ENCODE measurements at regions not wholly inside any gene's neighbourhood (a gene's known extent, or its start where the extent isn't known, plus 50 kb on each side); places are given as distances from the start of the nearest gene placed in this dataset.
"Not testable (repeated sequence)": the region's sequence is repeated elsewhere in the genome, so short reads cannot be mapped to it uniquely, and the experiment has no call there.

GRCh38 chr1:119191325-119191724 is 50.9 kb upstream of the WARS2 start:
- Mint-ChIP-seq H3K36me3 (ENCODE audit: low read depth) (peaks cover 2% of the 10 kb centered on the region), H3K4me1 (ENCODE audit: low read depth) (no peaks in the 10 kb centered on the region)

GRCh38 chr1:119204197-119204960 is 63.9 kb upstream of the WARS2 start:
- no peaks in the 10 kb centered on the region for H3K36me3 Mint-ChIP-seq (ENCODE audit: low read depth)

More at GRCh38 chr1:119191325-119191724, 50.9 kb upstream of the WARS2 start:
- Mint-ChIP-seq H3K9me3 (no peaks in the 10 kb centered on the region), H3K27ac (no peak overlapping the region), H3K27me3 (ENCODE audit: insufficient read depth) (no peaks in the 10 kb centered on the region), H3K4me3 (no peak overlapping the region)
- DNase-seq (ENCODE audit: low spot score), result no peak
- intact Hi-C loops (cut with micrococcal nuclease), result no loop called here

GRCh38 chr1:119204961-119205357 is 64.5 kb upstream of the WARS2 start:
- Mint-ChIP-seq H3K9me3 (no peaks in the 10 kb centered on the region), H3K36me3 (ENCODE audit: low read depth) (no peaks in the 10 kb centered on the region), H3K4me3 (no peak overlapping the region), H3K4me1 (ENCODE audit: low read depth) (no peaks in the 10 kb centered on the region), H3K27me3 (ENCODE audit: insufficient read depth) (no peaks in the 10 kb centered on the region), H3K27ac (no peak overlapping the region)
- intact Hi-C loops (cut with micrococcal nuclease), result no loop called here
- DNase-seq (ENCODE audit: low spot score), result no peak

More at GRCh38 chr1:119204197-119204960, 63.9 kb upstream of the WARS2 start:
- intact Hi-C loops (cut with micrococcal nuclease), result no loop called here
- no peaks in the 10 kb centered on the region for H3K9me3 Mint-ChIP-seq
- no peak for DNase-seq (ENCODE audit: low spot score)
- H3K4me3 Mint-ChIP-seq, result no peak overlapping the region
- no peaks in the 10 kb centered on the region for H3K27me3 Mint-ChIP-seq (ENCODE audit: insufficient read depth)
- H3K4me1 Mint-ChIP-seq (ENCODE audit: low read depth), result no peaks in the 10 kb centered on the region
- no peak overlapping the region for H3K27ac Mint-ChIP-seq

GRCh38 chr1:119209061-119209460 is 68.6 kb upstream of the WARS2 start:
- no peak overlapping the region for H3K27ac Mint-ChIP-seq
- no peaks in the 10 kb centered on the region for H3K27me3 Mint-ChIP-seq (ENCODE audit: insufficient read depth)
- H3K4me1 Mint-ChIP-seq (ENCODE audit: low read depth), result no peaks in the 10 kb centered on the region
- no peaks in the 10 kb centered on the region for H3K36me3 Mint-ChIP-seq (ENCODE audit: low read depth)
- no peak for DNase-seq (ENCODE audit: low spot score)
- intact Hi-C loops (cut with micrococcal nuclease), result no loop called here
- no peaks in the 10 kb centered on the region for H3K9me3 Mint-ChIP-seq
- H3K4me3 Mint-ChIP-seq, result no peak overlapping the region

- H3K4me1 Mint-ChIP-seq (ENCODE audit: low read depth), result no peaks in the 10 kb centered on the region
- H3K27ac Mint-ChIP-seq, result no peak overlapping the region
- no peak overlapping the region for H3K4me3 Mint-ChIP-seq
- no peaks in the 10 kb centered on the region for H3K9me3 Mint-ChIP-seq
- H3K27me3 Mint-ChIP-seq (ENCODE audit: insufficient read depth), result no peaks in the 10 kb centered on the region
- intact Hi-C loops (cut with micrococcal nuclease), result no loop called here
- H3K36me3 Mint-ChIP-seq (ENCODE audit: low read depth), result no peaks in the 10 kb centered on the region
- no peak for DNase-seq (ENCODE audit: low spot score)
These were observed 69.3 kb upstream of the WARS2 start for GRCh38 chr1:119209596-119210295.

GRCh38 chr1:119210296-119210649 is 69.8 kb upstream of the WARS2 start:
- Mint-ChIP-seq H3K4me1 (ENCODE audit: low read depth) (no peaks in the 10 kb centered on the region), H3K27ac (no peak overlapping the region), H3K4me3 (no peak overlapping the region), H3K27me3 (ENCODE audit: insufficient read depth) (no peaks in the 10 kb centered on the region), H3K36me3 (ENCODE audit: low read depth) (no peaks in the 10 kb centered on the region), H3K9me3 (no peaks in the 10 kb centered on the region)
- no peak for DNase-seq (ENCODE audit: low spot score)
- intact Hi-C loops (cut with micrococcal nuclease), result no loop called here

- intact Hi-C loops (cut with micrococcal nuclease); DNase-seq (ENCODE audit: low spot score); H3K9me3 Mint-ChIP-seq; H3K27me3 Mint-ChIP-seq (ENCODE audit: insufficient read depth); H3K27ac Mint-ChIP-seq; H3K36me3 Mint-ChIP-seq (ENCODE audit: low read depth); H3K4me3 Mint-ChIP-seq; H3K4me1 Mint-ChIP-seq (ENCODE audit: low read depth): not testable (repeated sequence)
These were observed 72.8 kb upstream of the WARS2 start for GRCh38 chr1:119213213-119213612.

GRCh38 chr1:119214961-119215360 is 74.5 kb upstream of the WARS2 start:
- H3K9me3 Mint-ChIP-seq; H3K36me3 Mint-ChIP-seq (ENCODE audit: low read depth); DNase-seq (ENCODE audit: low spot score); H3K4me3 Mint-ChIP-seq; intact Hi-C loops (cut with micrococcal nuclease); H3K27ac Mint-ChIP-seq; H3K27me3 Mint-ChIP-seq (ENCODE audit: insufficient read depth); H3K4me1 Mint-ChIP-seq (ENCODE audit: low read depth): not testable (repeated sequence)

- DNase-seq (ENCODE audit: low spot score), result no peak
- H3K4me3 Mint-ChIP-seq, result no peak overlapping the region
- H3K9me3 Mint-ChIP-seq, result no peaks in the 10 kb centered on the region
- no peaks in the 10 kb centered on the region for H3K27me3 Mint-ChIP-seq (ENCODE audit: insufficient read depth)
- H3K36me3 Mint-ChIP-seq (ENCODE audit: low read depth), result no peaks in the 10 kb centered on the region
- intact Hi-C loops (cut with micrococcal nuclease), result no loop called here
- no peak overlapping the region for H3K27ac Mint-ChIP-seq
- H3K4me1 Mint-ChIP-seq (ENCODE audit: low read depth), result no peaks in the 10 kb centered on the region
These were observed 76.9 kb upstream of the WARS2 start for GRCh38 chr1:119217309-119217828.

- intact Hi-C loops (cut with micrococcal nuclease), result no loop called here
- Mint-ChIP-seq H3K27me3 (ENCODE audit: insufficient read depth) (no peaks in the 10 kb centered on the region), H3K4me3 (no peak overlapping the region)
These were observed 79.3 kb upstream of the WARS2 start for GRCh38 chr1:119219711-119220110.

GRCh38 chr1:119220991-119221390 is 80.5 kb upstream of the WARS2 start:
- H3K27me3 Mint-ChIP-seq (ENCODE audit: insufficient read depth), result no peaks in the 10 kb centered on the region
- no peak overlapping the region for H3K27ac Mint-ChIP-seq
- no peaks in the 10 kb centered on the region for H3K4me1 Mint-ChIP-seq (ENCODE audit: low read depth)
- no peak overlapping the region for H3K4me3 Mint-ChIP-seq
- intact Hi-C loops (cut with micrococcal nuclease), result no loop called here
- H3K36me3 Mint-ChIP-seq (ENCODE audit: low read depth), result no peaks in the 10 kb centered on the region
- no peak for DNase-seq (ENCODE audit: low spot score)
- no peaks in the 10 kb centered on the region for H3K9me3 Mint-ChIP-seq

More at GRCh38 chr1:119219711-119220110, 79.3 kb upstream of the WARS2 start:
- H3K4me1 Mint-ChIP-seq (ENCODE audit: low read depth), result no peaks in the 10 kb centered on the region
- H3K36me3 Mint-ChIP-seq (ENCODE audit: low read depth), result no peaks in the 10 kb centered on the region
- H3K27ac Mint-ChIP-seq, result no peak overlapping the region
- DNase-seq (ENCODE audit: low spot score), result no peak
- H3K9me3 Mint-ChIP-seq, result no peaks in the 10 kb centered on the region

- no peaks in the 10 kb centered on the region for H3K4me1 Mint-ChIP-seq (ENCODE audit: low read depth)
- H3K4me3 Mint-ChIP-seq, result no peak overlapping the region
- no peak overlapping the region for H3K27ac Mint-ChIP-seq
- no peaks in the 10 kb centered on the region for H3K9me3 Mint-ChIP-seq
- intact Hi-C loops (cut with micrococcal nuclease), result no loop called here
- DNase-seq (ENCODE audit: low spot score), result no peak
- no peaks in the 10 kb centered on the region for H3K36me3 Mint-ChIP-seq (ENCODE audit: low read depth)
- no peaks in the 10 kb centered on the region for H3K27me3 Mint-ChIP-seq (ENCODE audit: insufficient read depth)
These were observed 81.8 kb upstream of the WARS2 start for GRCh38 chr1:119222271-119222670.

- Mint-ChIP-seq H3K4me3 (no peak overlapping the region), H3K4me1 (ENCODE audit: low read depth) (no peaks in the 10 kb centered on the region), H3K27me3 (ENCODE audit: insufficient read depth) (no peaks in the 10 kb centered on the region), H3K36me3 (ENCODE audit: low read depth) (no peaks in the 10 kb centered on the region), H3K9me3 (no peaks in the 10 kb centered on the region), H3K27ac (no peak overlapping the region)
- DNase-seq (ENCODE audit: low spot score), result no peak
- intact Hi-C loops (cut with micrococcal nuclease), result no loop called here
These were observed 84.8 kb upstream of the WARS2 start for GRCh38 chr1:119225265-119225664.

All from activated T-helper 1 cell treated with anti-CD3 and anti-CD28 coated beads, Interleukin-12 subunit alpha, Interleukin-12 subunit beta, Interleukin-2, Interleukin-4 antibody, amounts not matched to agents 30 ng/mL and 10 ng/mL and 1 ng/mL, durations not matched to agents 14 hours and 24 hours and 36 hours (primary cell).